GM21786 (cell line): ENCODE measurements at regions not wholly inside any gene's neighbourhood (a gene's known extent, or its start where the extent isn't known, plus 50 kb on each side); places are given as distances from the start of the nearest gene placed in this dataset.
A peak's percentile ranks its signal among the peaks of the same experiment; 100 is the strongest.
"Not testable (repeated sequence)": the region's sequence is repeated elsewhere in the genome, so short reads cannot be mapped to it uniquely, and the experiment has no call there.

ENCODE experiments used
- ATAC-seq: cut with Tn5 transposase; IDR thresholded peaks from one replicate; pipeline ENCODE4 v1.9.1; 2021; ENCODE audit not compliant: unreplicated experiment

DNA sequence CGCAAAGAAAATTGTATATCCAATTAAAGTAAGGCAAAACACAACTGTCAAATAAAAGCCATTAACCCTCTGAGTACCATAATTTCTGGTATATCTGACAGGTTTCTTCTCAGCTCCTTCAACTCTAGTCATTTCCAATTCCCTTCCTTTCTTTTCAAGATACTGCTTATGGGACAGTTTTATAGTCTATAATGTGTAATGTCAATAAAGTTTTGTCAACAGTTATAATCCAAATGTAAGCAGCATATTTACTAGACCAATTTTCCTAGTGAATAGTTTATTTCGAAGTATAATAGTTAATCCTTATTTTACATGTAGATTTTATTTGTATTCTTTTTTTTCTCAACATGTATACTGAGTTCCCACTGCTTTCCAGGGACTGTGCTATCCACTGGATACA, 1081.8 kb downstream of the EPHA7 start:
- no peak for ATAC-seq

DNA sequence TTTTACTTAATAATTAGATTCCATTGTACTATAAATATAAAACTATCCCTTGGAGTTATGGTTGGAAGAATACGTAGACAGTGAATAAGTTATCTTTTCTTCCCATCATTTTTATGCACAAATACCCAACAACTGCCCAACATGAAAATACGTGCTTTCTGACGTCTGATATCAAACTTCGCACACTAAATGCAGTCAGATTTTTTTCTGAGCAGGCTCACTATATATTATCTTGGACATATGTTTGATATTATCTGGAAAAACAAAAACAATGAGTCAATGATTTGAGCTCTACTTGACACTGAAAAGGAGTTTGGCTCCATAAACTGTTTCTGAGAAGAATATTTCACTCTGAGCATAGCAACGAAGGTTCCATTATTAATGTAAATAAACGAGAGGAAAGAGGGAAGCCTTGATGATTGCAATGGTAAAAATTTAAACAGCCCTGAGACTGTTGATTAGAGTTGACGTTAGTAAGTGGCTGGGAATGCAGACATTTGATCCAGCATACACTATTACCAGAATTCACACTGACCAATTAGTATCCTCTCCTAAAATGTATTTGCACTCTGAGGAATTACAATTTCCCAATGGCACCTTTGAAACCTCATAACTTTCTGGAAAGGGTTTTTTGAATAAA, 1090.0 kb downstream of the EPHA7 start:
- no peak for ATAC-seq

DNA sequence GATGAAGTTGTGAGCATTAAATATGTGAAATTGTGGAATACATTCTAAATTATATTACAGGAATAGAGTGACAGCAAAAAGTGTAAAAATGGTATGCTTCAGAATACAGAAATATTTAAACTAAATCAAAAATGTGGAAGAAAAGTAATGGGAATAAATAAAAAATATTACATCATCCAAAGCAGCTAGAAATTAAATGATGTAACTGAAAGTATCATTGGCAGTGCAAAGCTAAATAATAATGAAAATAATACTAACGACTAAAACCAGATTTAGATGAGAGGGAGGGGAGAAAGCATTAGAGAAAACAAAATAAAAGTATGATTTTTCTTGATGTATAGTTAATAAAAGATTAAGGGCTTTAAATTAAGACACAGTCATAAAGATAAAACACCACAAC, 1104.0 kb downstream of the EPHA7 start:
- no peak for ATAC-seq

DNA sequence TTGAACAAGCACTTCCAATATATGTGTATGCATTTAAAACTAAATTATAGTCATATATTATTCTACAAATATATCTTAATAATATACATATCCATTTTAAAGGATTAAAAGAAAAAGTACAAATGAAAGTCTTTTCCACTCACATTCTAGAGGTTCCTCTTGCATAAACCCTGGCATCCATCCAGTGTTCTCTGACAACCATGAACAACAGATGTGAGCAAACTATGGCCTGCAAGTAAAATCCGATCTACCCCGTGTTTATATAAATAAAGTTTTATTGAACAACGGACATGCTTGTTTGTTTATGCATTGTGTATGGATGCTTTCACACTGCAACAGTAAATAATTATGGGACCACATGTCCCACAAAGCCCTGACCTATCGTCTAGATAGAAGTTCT, 1122.3 kb downstream of the EPHA7 start:
- no peak for ATAC-seq

DNA sequence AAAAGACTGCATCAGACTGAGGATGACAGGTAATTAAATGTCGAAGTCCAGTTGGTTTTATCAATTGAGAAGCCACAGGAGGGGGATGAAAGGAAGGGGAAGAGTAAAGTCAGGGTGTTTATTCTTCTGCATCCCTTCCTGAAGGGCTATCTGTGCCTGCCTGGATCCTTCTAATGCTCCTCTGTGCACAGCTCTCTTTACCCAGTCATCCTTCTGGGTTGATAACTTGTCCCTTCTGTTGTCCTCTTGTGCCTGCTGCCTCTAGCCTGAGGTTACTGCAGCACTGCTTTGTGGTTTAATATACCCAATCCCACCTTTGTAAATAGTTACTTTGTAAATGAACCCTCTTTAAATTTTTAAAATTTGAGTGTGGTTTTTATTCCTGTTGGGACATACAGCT, 1127.3 kb downstream of the EPHA7 start:
- no peak for ATAC-seq

DNA sequence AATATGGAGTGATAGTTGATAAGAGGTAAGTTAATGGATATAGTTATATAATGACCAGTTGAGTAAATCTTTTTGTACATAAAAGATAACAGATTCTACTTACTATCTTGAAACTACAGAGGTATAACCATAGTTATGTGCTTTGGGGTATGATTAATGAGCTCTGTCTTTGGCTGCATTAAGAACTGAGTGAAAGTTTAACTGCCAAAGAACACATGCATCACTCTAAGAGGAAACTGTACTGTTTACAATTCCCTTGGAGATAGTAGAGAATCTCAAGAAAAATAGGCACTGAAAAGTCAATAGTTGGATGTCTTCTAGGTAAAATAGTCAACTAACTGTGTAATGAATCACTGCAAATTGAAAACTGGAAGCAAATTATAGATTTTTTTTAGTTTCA, 1129.5 kb downstream of the EPHA7 start:
- no peak for ATAC-seq

DNA sequence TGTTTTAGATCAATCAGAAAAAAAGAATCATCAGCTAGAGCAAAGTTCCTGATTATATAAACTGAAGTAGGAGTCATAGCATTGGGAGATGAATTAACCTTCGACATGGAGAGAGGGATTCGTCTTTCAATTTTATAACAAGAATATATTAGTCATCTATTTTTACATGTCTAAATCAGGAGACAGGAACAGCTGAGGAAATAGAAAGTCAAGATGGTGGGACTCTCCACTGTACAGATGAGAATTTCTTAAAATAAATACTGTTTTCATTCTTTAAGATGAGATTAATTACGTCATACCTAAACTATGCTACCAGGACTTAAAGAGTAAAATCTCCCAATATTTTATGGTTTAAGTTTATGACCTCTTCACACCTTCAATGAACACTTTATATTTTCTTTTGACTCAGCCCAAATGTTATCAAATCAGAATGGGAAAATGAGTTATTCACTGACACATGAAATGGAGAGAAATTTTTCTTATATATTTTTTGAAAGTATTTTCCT, 1137.7 kb downstream of the EPHA7 start:
- no peak for ATAC-seq

DNA sequence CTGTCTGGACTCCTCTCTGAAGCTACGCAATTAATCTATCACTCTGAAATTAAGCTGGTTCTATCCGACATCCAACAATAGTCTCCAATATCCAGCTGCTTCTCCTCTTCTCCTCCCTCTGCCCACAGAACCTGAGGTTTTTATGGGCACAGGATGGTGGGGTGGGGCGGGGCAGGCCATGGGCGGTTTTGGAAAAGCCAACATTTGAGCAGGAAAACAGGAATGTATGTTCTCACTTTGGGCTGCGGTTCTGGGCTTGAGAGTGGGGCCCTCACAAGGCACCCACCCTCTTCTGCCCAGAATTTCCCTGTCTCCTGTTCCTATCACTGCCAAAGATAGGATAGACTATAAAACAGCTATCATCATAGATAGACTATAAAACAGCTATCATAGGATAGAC, 1144.2 kb downstream of the EPHA7 start:
- no peak for ATAC-seq

DNA sequence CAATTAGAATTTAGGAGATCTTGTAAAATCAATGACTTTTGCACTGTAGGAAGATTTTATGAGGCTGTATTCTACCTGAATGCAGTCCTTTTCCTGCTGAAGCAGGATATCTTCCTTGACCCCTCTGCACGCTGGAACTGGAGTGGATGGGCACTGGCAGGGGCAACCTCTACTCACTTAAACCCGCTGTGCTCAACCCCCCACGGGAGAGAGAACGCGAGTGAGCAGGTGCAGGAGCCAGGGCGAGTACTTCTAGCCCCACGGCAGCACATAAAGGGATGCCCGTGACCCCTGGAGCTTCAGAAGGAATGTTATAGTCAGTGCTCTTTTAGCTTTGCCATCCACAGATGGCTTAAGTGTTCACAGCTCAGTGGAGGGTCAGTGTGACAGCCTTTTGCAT, 1144.8 kb downstream of the EPHA7 start:
- ATAC-seq, result no peak

DNA sequence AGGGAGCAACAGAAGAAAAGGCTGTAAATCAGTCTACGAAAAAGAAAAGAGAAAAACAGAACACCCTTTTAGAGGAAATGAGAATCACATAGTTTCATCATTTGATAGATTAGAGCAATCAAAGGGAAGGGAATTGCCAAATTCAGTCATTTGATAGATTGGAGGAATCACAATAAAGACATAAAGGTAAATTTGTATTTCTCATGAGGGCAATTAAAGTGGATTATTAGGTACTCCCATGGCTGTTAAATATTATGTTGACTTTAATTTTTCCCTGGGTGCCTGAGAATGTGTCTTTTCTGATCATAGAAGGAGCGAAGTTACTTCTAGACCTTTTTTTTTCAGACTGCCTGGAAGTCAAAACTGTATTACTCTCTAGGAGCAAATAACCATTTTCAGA, 1145.7 kb downstream of the EPHA7 start:
- no peak for ATAC-seq

DNA sequence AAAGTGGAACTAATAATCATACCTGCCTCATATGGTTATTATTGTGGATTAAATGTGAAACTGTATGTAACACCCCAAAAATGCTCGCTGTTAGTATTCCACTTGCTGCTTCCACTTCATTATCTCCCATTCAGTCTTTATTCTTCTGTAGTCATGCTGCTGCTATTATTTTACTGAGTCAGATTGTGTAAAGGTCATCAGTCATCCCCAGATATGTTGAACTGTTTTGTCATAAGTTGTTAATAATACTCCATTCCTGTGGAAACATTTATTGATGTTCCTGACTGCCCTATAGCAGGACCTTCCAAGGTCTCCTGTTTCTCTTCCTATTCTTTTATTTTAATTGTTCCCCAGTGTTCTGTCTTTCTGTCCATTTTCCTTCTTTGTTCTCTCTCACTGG, 1148.3 kb downstream of the EPHA7 start:
- no peak for ATAC-seq

DNA sequence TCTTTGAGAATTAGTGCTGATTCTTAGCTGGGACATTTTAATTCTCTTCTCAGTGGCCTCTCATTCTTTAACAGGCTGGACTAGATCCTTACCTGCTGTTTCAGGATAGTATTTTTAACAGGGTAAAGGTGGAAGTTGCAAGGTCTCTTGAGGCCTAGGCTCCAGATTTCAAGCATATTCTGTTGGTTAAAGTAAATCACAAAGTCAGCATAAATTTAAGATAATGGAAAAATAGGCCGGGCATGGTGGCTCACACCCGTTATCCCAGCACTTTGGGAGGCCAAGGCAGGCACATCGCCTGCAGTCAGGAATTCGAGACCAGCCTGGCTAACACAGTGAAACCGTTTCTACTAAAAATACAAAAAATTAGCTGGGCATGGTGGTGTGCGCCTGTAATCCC, 1149.0 kb downstream of the EPHA7 start:
- no peak for ATAC-seq

DNA sequence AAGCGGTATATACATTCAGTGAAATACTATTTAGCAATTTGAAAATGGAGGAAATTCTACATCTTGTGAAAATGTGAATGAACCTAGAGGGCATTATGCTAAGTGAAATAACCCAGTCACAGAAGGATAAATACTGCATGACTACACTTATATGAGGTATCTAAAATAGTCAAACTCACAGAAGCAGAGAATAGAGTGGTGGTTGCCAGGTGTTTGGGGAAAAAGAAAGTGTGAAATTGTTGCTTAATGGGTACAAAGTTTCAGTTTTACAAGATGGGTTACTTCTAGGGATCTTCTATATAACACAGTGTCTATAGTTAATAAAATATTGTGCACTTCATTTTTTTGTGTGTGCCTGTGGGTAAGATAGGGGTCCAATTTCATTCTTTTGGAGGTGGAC, 1152.0 kb downstream of the EPHA7 start:
- no peak for ATAC-seq

DNA sequence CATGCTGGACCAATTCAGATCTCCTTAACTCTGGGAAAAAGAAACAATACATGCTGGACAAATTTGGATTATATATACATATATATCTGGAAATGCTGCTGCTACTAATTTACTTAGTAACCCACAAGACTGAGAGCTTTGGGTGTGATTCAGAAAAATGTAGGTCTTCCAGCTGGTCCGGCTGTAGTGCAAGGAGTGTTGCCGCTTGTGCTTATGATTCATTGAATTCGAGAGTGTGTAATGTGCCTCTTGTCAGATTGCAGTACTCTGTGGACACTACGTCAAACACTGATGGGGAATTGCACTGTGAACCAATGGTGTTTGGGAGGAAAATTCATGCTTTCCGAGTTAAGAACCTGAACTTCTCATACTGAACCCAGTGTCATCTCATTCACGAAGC, 1155.5 kb downstream of the EPHA7 start:
- ATAC-seq, result no peak

DNA sequence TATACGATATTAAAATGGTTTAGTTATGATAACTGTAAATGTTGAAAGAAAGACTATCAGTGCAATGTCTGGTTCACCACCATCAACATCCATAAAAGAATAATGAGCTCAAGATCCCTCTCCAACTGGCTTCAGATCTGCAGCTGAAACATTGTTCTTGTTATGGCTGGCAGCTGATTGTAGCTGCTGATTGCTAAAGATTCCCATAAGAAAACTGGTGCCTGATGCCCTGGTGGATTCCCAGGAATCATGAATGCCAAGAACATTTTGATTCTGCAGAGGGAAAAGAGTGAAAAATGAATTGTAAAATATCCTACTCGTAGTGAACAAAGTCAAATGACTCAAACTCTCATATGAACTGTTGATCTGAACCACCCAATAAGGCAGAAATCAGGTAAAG, 1160.2 kb downstream of the EPHA7 start:
- ATAC-seq, result no peak

DNA sequence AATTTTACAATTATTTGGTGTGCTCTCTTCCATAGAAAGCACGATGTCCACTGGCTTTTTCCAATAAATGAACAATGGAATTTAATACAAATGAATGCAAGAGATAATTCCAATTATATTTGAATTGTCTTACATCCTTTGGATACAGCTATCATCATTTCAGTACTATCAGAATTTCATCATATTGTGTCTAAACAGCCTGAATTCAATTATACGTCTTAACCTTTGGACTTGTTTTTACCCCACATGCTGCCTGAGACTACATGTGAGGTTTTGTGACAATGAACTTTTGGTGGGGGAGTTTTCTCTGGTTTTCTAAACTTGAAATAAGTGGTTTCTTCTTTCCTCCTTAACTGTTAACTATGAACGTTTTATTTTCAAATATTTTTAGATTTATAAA, 1176.0 kb downstream of the EPHA7 start:
- no peak for ATAC-seq

DNA sequence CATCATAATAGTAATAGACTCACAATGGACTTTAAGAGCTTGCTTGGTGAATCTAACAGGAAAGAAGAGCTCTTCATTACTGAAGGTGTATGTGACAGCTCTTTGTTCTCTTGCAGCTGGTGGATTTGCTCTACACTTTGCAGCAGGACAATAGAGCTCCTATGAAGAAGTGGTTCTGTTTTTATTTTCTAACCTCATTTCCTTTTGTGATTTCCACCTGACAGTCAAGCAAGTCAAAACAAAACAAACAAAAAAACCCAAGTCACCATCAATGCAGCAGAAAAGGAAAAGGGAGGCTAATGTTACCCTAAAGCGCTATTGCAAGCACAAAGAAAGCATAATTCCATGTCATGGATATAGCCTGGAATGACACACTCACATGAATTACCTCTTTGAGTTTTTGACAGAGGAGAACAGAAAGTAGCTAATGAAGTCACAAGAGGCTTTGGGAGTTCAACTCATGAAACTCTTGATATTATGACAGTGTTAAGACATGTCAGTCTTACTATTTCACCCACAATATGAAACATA, 1188.1 kb downstream of the EPHA7 start:
- peak; percentile 80 for ATAC-seq

DNA sequence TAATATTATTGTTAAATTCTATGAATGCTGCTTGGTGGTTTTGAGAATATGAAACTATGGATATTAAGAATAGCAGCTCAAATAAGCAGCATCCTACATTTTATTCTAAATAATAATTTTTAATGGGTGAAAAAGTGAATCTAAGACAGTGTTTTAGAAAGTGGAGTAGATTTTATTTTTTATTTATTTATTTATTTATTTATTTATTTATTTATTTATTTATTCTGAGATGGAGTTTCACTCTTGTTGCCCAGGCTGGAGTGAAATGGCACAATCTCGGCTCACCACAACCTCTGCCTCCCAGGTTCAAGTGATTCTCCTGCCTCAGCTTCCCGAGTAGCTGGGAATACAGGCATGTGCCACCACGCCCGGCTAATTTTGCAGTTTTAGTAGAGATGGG, 1199.4 kb downstream of the EPHA7 start:
- not testable (repeated sequence) for ATAC-seq

DNA sequence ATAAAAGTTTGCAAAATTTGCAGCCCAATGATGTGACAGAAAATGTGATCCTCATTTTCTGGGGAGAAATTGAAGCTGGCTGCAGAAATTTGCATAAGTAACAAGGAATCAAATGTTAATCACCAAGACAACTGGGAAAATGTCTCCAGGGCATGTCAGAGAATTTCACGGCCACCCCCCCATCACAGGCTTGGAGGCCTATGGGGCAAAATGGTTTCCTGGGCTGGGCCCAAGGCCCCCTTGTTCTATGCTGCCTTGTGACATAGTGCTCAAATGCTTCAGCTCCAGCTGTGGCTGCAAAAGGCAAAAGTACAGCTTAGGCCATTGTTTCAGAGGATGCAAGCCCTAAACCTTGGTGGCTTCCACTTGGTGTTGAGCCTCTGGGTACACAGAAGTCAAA, 1202.6 kb downstream of the EPHA7 start:
- ATAC-seq, result no peak

DNA sequence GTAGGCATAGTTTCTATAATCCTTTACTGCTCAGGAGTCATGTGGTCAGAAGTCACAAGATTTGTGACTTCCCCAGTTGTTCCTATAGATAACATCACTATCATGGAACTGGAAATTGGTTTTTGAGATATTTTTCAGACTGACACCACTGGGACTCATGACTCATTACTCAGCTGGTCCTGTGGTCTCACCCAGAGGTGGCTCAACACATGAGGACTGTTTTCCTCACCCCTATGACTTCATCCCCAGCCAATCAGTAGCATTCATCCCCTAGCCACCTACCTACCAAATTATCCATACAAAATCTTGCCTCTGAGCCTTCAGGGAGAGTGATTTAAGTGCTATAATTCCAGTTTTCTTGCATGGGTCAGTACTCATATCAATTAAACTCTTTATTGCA, 1217.7 kb downstream of the EPHA7 start:
- no peak for ATAC-seq

DNA sequence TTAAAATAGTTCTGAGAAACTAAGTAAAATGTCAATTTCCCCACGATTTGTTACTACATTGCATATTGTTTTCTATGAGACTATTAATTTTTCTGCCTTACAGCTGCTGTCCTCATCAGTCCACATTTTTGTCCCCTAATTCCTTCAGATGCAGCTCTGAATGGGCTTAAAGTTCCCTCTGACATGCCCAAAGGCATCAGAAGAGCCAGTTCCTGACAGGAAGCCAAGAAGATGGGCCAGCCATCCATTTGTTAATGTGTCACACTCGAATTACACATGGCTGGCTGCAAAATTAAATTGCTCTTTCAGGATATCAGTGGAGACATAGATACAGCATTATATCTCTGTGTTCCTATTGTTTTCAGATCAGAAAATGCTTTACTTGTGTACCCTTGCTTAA, 1223.0 kb downstream of the EPHA7 start:
- no peak for ATAC-seq

DNA sequence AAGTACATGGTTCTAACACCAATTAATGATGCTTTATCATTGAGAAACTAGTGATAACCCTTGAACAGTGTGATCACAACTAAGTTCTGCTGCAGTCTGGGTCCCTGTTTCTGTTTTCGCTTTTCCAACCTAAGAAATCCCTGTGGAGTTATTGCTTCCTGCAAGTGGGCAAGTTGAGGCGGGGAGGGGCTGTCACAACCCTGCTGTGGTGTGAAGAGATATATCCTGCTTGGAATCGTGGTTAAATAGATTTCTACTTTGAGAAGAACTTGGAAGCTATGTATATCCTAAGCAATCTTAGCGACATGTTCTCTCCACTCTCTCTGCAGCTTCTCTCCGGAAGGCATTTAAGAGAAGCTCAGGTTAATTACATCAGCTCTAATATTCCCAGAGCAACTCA, 1223.6 kb downstream of the EPHA7 start:
- no peak for ATAC-seq

DNA sequence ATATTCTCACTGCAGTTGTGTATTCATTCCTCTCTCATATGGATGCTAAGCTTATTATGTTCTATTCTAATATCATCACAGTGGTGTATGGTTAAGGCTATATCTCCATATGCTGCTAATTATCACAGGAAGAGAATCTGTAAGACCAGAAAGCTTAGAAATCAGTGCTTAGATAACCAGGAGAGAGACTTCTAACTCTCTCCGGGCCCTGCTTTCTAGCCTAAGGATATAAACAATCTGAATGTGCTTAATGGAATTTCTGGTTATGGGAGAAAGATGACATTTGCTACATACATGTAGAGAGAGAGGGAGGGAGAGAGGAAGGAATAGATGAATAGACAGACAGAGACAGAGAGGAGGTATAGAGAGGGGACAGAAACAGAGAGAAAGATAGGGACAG, 1231.3 kb downstream of the EPHA7 start:
- no peak for ATAC-seq
